ENCODE measurements at regions not wholly inside any gene's neighbourhood (a gene's known extent, or its start where the extent isn't known, plus 50 kb on each side); places are given as distances from the start of the nearest gene placed in this dataset.

DNA sequence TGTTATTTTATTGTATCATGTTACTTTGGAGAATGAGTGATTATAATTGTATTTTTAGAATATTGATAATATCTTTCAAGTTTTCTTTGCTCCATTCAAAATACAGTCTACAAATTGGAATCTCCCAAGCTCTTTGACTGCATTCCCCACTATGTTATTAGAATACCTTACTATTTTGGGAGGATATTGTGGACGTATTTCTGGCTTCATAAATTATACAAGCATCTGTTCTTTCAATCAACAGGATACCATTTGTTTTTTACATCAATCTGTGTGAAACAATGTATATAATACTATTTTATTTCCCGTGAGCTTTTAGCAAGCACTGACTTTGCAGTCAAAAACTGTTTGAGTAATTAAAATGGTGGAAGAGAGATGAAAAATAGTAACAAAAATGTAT, 226.5 kb downstream of the PTPRC start:
- DNase-seq: no peak

DNA sequence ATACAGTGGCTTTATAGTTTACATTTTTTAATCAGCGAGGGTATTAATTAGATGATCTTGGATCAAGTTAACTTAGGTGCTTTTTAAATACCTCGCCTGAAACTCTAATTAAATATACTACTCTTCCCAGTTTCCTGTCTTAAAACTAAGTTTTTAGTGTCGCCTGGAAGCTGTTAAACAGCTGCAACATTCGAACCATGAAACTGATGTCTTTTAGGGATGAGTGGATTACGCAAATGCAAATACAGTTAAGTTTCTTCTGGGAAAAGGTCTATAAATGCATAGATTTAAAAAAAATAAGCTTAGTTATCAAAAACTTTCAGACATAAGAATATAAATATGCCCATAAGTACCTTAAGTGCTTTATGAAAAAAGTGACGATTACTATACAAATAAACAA, 228.3 kb downstream of the PTPRC start:
- DNase-seq: no peak

DNA sequence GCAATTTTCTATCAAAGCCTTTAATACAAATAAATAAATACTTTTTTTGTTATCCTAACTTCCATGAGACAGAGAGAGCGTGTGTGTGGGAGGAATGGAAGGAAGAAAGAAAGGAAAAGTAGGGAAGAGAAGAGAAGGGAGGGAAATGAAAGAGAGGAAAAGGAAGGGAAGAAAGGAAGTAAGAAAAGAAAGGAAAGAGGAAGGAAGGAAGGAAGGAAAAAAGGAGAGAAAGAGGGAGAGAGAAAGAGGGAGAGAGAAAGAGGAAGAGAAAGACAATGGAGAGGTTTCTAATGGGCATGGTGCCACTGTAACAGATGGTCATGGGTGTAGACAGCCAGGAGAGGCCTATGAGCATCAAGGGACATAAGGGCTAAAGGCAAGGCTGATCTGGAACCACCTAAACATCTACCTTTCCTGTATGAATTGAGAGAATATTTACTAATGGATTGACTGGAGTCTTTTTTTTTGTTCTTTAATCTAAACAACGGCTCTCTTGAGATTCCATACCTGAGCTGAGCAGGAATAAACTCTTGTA, 234.9 kb downstream of the PTPRC start:
- DNase-seq: no peak

DNA sequence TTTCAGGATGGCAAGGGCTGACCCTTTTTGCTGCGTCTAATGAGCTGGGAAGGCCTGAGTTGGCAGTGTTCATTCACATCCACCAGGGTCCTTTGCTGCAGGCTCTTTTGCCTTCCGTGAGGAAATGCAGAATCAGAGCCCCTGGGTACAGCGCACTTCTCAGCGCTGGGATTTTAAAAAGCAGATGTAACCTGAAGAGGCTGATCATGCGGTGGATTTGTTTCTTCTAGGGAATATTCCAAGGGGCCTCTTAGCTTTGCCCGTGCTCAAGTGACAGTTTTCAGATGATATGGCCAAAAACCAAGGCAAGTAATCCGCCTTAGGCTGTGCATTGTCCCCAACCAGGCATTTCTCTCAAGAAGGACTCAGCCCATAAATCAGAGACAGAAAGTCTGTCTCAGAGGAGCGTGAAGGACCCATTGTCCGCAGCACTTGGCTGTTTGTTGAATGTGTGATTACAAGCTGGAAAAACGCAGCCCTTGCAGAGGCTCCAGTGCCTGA, 237.6 kb downstream of the PTPRC start:
- DNase-seq: no peak

DNA sequence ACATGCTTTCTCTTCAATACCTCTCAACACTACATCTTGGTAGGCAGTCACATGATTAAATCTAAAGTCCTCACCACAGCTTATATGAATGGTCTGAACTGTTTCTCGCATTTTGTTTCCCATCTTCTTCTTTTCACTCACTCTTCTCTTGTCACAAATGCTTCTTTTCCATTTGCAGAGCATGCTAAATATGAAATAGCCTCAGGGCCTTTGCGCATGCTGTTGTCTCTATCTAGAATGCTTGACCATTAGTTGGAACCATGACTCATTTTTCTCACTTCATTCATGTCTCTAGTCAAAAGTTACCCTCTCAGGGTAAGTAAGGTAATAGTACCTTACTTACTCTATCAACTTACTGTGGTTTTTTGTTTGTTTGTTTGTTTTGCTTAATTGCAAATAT, 239.7 kb downstream of the PTPRC start:
- DNase-seq: no peak

DNA sequence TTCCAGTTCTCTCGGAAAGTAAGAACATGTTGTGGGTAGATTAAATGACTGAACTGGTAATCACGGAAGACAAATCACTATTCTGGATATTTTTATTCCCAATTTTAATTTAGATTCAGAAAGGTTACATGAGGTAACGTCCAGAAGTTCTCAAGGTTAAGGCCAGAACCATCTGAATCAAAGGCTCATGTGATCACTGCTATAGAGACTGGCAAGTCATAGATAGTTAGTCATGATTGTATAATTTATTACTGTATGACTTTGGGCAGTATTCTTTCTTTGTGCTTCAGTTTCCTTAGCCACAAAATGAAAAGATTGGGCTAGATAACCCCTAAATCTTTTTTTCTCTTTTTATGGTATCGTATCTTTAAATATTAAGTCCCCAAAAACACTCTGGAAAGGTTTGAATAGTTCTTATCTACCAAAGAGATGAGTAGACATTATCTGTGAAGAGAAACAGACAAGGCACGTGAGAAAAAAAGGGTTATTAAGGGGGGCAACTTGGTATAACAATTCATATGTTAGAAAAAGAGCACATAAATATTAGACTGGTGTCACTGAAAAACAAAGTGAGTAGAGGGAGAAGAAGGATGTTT, 241.0 kb downstream of the PTPRC start:
- no peak for DNase-seq

DNA sequence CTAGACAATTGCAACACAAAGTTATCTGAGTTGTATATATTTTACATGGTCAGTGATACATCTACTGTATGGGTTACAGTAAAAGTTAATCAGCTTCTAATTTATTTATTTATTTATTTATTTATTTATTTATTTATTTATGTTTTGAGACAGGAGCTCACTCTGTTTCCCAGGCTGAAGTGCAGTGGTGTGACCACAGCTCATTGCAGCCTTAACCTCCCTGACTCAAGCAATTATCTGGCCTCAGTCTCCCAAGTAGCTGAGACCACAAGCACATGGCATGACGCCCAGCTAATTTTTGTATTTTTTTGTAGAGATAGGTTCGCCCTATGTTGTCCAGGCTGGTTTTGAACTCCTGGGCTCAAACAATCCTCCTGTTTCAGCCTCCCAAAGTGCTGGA, 241.6 kb downstream of the PTPRC start:
- no peak for DNase-seq

DNA sequence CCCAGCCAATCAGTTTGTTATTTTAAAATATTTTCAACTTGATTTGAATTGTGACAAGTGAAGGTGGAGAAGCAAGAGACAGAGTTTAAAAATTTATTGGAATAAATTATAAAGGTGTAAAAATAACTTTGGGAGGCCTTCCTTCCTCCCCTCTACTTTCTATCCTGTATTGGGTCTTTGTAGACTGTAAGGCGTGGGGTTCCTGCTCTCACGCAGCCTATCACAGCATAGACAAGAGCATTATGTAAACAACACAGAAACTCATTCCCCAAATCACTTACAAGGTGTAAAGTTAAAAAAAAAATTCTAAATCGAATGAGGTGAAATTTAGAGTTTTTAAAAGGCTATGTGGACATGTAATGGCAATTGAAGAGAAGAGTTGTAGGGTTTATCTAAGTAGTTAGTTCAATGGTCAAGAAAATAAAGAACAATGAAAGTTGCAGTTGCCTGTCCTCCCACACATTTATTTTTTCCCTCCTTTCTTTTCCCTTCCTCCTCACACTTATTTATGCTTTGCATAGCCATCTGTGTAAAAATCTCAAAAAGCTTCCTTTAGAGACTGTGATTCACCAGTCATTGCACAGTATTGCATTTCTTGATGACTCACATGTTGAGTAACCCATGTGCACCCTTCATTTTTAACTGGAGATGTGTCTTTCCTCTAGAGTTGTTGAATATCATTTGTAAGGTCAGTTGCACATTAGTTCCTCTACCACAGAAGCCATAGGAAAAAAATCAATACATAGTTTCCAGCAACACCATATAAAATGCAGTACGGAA, 242.2 kb downstream of the PTPRC start:
- DNase-seq: peak; percentile 73 to 81

DNA sequence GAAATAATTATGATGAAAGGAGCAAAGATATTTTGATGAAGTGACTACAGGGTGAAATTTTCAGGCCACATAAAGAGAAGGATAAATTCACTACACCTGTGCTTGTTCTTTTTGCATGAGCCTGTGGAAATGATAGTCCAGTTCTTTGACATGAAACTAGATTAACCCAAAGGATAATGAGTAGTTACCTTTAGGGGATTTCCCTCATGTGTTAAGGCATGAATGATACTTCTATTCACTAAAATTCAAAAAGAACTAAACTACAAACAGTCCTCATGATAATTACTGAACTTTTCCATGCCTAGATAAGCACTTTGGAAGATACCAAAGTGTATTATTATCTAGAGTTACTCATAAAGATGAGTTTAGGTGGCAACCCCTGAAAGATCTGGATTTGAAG, 244.3 kb downstream of the PTPRC start:
- DNase-seq: no peak

DNA sequence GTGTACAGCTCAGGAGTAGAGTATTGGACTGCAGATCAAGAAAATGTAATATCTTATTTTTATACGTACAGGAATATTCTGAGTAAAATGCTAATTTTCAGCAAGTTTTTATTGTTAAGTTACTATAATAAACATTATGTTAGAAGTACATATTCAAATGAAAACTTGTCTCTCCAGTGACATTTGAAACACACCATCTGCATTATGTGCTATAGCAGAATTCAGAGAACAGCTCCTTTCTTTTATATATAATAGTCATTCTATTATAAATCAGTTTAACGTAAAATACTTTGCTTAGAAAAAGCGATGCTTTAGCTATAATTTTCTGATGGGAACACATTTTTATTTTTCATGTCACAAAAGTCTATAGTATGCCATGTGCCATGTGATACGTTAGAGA, 249.0 kb downstream of the PTPRC start:
- DNase-seq: no peak

DNA sequence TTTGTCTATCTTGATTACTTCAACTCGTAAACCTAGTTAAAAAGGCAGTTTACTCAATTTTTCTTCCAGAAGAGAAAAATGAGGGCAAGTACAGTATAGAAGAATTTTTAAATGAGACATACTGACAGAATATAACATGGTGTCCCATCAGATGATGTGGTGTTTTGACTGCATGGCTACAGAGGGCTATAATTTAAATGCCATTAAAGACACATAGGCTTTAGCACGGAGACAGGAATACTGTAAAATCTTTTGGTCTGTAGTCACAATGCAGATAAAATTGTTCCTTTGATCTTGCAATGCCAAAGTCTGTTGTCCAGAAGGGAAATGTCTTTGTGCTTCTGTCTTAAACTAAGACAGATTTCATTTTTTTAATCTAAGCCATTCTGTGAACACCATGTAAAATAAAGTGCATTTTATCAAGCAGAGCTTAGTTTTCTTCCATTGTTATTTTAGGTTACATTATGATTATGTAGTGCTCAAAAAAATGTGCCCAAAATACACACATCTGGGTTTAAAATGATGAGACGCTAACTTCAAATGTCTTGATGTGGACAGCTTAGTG, 249.6 kb downstream of the PTPRC start:
- DNase-seq: no peak

DNA sequence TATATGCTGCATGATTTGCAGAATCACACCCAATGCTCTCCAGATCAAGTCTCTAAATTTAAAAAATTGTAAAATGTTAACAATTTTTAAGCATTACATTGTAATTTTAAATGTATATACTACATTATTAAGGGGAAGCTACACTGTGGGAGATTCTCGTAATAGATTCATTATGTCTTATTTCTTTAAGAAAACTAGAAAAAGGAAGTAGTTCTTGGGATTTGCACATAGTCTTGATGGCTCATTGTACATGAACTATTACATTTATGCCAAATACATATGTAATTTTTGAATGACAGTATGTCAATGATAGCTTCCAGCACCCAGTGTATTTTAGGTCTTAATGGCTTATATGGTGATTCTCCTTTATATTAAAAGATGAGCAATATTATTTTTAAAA, 250.3 kb downstream of the PTPRC start:
- DNase-seq: peak; percentile 19 to 41

DNA sequence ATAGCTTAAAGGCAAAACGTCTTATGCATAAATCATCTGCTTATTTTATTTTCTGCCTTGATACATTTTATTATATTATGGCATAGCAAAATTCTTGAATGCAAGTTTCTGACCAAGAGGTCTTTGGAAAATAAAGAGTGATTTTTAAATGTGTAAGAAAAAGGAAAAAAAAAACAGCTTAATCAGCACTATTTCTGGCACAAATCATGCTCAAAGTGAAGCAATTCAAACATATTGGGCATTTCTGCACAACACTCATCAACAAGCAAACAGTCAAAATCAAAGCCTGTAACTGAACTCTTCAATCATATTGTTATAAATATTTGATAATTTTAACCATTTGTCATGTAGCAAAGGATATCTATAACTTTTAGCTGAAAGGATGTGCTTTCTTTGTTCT, 250.9 kb downstream of the PTPRC start:
- no peak for DNase-seq

DNA sequence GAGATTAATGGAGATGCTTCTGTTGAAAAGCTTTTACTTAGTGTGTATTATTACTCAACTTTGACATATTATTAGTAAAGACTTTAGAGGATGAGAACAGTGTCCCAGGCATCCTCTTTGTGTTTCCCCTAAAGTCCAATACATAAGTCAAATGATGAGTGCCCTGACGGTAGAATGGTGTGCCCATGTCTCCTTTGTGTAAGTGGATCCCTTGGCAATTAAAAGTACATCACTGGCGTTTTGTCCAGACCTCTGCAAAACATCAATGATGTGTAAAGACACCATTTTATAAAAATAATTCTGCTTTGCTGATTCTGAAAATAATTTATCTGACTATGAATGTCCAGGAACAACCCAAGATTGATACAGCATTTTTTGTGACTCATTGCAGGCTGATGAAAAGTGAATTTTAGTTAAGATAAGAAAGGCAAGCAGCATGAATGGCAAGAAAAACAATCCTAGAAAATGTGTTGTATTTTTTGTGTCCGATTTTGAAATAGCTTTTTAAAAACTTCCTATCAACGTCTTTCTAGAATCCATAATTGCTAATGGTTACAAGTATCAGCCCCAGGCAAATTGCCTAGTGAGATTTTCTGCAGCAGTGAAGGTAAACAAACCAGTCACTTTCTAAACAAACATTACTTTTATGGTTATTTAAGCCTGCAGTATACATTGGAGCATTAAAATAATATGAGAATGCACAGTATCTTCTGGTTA, 251.5 kb downstream of the PTPRC start:
- DNase-seq: no peak

DNA sequence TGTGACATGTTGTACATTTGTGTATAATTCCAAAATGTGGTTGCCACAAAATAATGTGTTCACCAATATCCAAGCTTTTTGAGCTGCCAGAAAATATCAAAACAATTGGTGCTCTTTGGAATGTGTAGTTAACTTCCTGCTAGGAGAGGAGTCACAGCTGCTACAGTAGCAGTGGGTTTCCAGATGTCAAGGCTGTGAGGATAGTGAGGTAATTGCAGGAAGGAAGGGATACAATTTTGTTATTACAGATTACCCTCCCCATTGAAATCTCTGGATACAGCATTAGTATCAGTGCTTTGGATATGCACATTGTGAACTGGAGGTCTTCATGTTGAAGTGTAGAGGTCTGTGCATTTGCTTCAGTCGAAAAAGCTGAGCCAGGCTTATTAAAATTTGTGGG, 253.2 kb downstream of the PTPRC start:
- DNase-seq: peak; percentile 12

DNA sequence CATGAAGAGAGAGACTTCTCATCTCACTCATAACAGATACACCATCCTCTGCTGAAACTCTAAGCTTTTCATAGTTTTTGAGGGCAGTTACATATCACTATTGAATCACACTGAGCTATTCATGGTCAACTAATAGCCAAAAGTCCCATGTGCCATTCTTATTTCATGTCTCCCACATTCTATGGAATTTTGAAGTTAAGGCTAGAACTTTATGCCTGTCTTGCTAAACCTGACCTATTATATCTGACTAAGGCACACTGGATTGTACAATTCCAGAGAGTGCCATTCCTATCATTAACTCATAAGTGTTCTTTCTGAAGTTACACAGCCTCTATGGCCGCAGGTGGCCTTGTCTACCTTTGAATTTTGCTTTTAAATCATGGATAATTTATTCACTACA, 254.3 kb downstream of the PTPRC start:
- DNase-seq: no peak

DNA sequence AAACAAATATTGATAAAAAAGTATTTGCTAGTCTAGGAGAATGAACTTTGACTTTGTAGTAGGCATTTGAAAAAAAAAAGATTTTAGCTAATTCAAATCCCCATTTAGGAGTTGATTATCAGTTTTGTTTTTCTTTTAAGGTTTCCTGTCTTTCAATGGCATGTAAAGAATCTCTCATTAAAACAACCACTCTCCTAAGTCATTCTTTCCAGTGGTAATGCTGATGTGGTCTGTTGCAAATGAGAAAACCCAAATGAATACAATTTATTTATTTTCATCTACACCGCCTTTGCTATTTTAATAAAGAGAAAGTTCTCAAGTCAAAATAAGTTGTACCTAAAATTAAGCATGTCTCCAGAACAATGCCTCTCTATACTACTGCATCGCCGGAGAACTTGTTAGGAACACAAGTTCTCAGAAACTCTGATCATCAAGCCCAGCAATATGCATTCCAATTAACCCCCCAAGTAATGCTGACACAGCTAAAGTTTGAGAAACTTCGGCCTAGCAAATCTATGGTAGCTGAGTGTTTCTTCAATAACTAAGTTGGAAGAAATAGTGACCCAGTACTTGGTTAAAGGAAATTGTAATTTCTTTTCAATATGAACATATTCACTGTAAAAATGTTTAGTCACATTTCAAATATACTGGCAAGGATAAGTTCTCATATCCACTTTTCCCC, 255.1 kb downstream of the PTPRC start:
- DNase-seq: no peak

DNA sequence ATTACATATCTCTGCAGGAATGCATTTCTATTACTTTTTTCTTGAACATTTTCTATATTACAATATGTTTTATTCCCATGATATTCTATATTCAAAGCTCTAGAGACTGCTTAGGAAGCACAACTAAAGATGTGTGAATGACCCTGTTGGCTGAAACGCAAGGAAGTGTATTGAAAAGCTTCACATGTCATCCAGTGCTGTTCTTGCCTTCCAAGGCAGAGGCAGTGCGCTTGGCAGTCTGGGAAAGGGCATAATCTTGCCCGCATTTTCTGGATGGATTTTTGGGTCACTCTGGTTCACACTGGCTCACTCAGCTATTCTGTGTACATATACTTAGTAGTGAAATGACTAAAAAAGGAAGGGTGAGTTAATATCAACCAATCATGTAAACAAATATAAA, 262.4 kb downstream of the PTPRC start:
- DNase-seq: no peak

DNA sequence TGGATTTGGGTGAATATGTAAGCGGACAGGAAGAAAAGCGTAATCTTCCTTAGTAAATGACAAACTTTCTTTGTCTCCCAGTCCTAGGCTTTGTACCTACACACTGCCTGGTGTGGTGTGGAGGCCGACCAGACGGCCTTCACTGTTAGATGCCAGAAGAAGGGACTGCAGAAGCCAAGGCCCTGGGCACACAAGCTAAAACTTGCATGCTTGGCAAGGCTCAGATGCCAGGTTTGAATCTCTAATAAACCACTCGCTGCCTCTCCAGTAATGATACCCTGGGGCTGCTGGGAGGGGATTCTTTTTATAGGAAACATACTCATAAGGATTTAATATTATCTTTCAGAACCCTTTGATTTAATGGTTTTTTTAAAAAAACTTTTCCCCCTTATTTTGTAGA, 263.8 kb downstream of the PTPRC start:
- no peak for DNase-seq

DNA sequence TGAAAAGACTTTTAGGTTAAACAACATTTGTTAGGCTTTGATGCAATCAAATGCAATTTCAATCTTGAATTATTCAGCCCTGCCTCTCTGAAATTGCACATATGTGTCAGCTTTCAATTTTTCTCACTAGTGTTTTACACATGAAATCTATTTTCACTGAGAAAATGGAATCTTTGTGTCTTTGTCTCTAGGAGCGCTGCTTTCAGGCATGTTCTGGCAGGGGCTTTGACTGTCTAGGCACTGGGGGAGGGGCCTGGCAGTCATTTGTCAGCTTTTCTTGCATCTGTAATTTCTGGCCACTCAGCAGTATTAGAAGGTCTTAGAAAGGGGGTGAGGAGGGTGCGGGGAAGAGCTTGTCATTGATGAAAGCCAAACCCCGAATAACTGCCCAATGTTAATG, 264.4 kb downstream of the PTPRC start:
- DNase-seq: no peak

DNA sequence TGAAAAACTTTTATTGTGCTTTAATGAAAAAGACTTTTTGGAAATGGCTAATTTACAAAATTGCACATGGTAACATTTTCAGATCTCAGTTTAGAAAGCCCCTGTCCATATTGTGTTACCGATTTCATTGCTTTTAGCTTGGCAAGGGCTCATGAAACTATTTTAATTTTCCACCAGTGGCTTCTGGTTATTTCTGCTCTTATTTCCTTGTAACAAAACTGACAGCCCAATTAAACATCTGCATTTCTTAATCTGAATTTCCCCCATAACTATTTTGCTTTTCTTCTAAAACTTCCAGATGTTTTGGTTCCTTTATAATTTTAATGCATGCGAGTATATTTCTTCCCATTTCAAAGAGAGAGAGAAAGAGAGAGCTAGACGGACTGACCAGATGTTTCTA, 264.8 kb downstream of the PTPRC start:
- DNase-seq: no peak

DNA sequence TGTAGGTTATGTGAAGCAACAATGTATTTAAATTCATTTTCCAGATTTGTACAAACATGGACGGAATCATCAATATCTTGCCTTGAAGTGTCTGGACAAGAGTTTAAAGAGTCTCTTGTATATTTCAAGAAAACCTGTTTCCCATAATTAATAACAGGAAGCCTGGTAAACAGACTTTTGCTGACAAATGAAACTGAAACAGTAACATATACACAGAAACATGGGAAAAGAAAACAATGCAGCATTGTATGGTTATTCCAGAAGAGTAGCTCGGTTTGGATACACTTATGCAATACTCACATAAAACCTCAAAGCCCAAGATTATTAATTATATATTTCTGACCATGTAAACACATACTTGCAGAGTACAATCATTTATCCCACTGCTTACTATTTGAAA, 265.5 kb downstream of the PTPRC start:
- no peak for DNase-seq

Measured in Kasumi-1 (cell line).